Mucosa of stomach (tissue), 1 donor: ENCODE measurements at regions not wholly inside any gene's neighbourhood (a gene's known extent, or its start where the extent isn't known, plus 50 kb on each side); places are given as distances from the start of the nearest gene placed in this dataset.

Source experiments
- H3K27me3 ChIP-seq: one replicate; pipeline ENCODE4 v1.7.0; 2013; ENCODE audit warnings: mild to moderate bottlenecking, low read length; ENCODE audit not compliant: control insufficient read depth, insufficient read depth
- H3K36me3 ChIP-seq: one replicate; pipeline ENCODE4 v1.7.0; 2013; ENCODE audit warnings: low read length; ENCODE audit not compliant: control insufficient read depth, insufficient read depth
- H3K4me1 ChIP-seq: one replicate; pipeline ENCODE4 v1.7.0; 2013; ENCODE audit warnings: mild to moderate bottlenecking, low read length; ENCODE audit not compliant: control insufficient read depth, insufficient read depth
- H3K4me3 ChIP-seq: one replicate; pipeline ENCODE4 v1.7.0; 2013; ENCODE audit warnings: low read length
- H3K9ac ChIP-seq: one replicate; pipeline ENCODE4 v1.7.0; 2013; ENCODE audit warnings: mild to moderate bottlenecking, low read length, moderate library complexity
- H3K9me3 ChIP-seq: one replicate; pipeline ENCODE4 v1.7.0; 2013; ENCODE audit warnings: mild to moderate bottlenecking, low read length, moderate library complexity; ENCODE audit not compliant: control insufficient read depth
- donor health status: Pancreatic carcinoma.

DNA sequence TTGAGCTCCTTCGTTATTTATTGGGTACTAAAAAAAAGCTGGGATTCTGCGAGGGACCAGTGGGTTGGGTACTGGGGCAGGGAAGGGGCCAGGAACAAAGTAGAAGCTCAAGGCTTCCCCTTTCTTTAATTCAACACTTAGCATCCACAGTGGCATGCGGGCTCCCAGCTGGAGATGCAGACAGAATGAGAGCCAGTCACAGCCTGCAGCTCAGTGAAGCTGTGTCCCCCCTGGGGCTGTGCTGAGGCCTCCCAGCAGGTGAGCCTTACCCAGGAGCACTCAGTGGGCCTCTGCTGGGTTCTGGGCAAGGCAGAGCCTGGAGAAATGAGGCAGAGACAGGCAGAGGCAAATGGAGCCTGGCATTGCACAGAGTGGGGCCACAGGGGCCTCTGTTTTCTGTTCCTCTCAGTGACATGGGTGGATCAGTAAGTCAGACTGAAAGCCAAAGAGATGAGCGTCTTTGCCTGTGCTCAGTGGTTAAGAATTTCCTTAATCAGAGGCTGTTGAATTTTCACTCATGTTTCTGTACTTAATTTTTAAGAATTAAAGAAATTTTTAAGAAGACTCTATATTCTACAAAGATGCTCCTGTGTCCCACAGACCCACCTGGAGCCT is 181.4 kb upstream of the RBPJ start:
- Histone ChIP-seq H3K27me3 (no peaks in the 10 kb centered on the region), H3K9me3 (no peaks in the 10 kb centered on the region), H3K4me3 (no peak overlapping the region), H3K36me3 (no peaks in the 10 kb centered on the region), H3K4me1 (peaks cover 12% of the 10 kb centered on the region), H3K9ac (no peak overlapping the region)

DNA sequence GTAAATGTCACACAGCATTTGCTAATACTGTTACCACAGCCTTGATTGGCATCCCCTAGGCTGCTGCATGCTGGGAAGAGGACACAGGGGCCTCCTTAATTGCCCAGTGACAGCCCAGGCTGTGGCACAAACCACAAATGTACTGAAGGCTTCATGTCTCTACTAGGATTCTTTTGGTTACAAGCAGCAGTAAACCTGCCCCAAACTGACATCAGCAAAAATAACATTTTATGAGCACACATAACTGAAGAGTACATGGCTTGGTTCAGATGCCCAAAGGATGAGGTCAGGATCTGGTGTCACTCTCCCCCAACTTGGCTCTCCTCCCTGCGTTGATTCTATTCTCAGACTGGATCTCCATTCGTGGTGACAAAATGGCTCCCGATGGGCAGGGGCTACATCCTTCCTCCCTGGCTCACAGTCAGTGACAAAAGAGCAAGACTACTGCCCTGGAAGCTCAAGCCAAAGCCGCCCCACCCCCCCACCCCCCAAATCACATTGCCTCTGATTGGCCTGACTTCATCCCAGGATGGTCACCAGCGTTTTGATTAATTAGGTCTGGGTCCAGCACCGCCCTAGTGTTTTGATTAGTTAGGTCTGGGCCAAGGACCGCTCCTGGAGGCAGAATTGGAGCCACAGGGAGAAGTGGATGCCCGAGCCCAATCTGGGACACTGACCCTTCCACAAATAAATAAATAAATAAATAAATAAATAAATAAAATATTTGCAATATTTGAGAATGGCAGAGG is 180.5 kb upstream of the RBPJ start:
- no peaks in the 10 kb centered on the region for H3K36me3 ChIP-seq
- H3K9me3 ChIP-seq: no peaks in the 10 kb centered on the region
- H3K4me3 ChIP-seq: no peak overlapping the region
- no peak overlapping the region for H3K9ac ChIP-seq
- peaks cover 20% of the 10 kb centered on the region for H3K4me1 ChIP-seq
- no peaks in the 10 kb centered on the region for H3K27me3 ChIP-seq

DNA sequence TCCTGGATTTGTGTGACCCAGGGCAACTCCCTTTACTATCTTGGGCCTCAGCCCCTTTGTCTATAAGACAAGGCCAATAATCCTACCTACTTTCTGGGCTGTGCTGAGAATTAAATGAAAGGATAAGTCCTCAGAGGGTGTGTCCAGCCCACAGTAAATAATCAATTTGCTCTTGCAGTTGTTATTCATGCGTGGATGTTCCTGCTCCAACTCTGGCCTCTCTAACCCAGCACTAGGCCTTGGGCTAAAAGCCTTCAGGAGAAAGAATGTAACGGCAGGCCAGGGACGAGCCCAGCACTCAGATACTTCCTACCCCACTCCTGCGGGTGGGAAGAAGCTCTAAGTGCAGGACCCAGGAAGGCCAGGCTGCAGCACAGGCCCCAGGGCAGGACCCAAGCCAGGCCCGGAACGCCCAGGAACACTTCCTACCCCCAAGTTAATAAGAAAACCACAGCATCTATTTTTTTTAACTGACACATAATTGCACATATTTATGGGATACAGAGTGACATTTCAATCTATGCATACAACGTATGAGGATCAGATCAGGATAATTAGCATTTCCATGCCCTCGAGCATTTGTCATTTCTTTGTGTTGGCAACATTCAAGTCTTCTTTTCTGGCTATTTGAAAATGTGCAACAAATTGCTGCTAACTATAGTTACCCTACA is 179.6 kb upstream of the RBPJ start:
- no peaks in the 10 kb centered on the region for H3K9me3 ChIP-seq
- H3K36me3 ChIP-seq: no peaks in the 10 kb centered on the region
- H3K4me1 ChIP-seq: peaks cover 20% of the 10 kb centered on the region
- H3K27me3 ChIP-seq: no peaks in the 10 kb centered on the region
- no peak overlapping the region for H3K4me3 ChIP-seq
- H3K9ac ChIP-seq: no peak overlapping the region

DNA sequence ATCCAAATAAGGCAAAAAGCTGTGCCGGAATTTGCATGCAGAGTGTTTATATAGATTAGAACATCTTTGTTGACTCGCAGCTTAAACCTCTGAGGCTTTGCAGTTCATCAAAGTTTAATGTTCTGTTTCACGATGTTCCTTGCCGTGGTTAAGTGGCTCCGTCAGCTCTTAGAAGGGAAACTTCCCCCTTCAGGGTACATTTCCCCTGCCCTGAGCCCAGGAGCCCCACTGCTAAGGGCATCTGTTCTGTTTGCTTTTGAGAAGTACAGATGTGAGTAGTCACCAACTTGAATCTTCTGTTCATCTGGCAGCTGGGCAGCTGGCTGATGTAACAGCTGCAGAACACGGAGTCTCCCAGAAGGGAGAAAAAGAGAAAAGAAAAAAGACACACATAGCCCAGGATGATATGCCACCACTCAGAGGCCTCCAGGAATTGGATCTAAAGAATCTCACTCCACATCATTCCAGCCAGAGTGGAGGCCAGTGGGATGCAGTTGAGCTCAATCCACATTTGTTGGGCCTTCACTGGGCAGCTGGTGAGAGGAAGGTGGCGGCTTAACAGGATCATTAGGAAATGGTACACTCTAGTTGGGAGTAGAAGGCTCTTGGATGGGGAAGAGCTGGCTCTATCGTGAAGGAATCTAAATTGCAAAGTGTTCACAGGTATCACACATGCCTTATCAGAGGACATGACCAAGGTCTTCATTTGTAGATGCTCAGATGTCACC is 178.7 kb upstream of the RBPJ start:
- H3K4me1 ChIP-seq: peaks cover 20% of the 10 kb centered on the region
- H3K36me3 ChIP-seq: no peaks in the 10 kb centered on the region
- H3K4me3 ChIP-seq: no peak overlapping the region
- no peaks in the 10 kb centered on the region for H3K27me3 ChIP-seq
- H3K9ac ChIP-seq: no peak overlapping the region
- H3K9me3 ChIP-seq: no peaks in the 10 kb centered on the region

DNA sequence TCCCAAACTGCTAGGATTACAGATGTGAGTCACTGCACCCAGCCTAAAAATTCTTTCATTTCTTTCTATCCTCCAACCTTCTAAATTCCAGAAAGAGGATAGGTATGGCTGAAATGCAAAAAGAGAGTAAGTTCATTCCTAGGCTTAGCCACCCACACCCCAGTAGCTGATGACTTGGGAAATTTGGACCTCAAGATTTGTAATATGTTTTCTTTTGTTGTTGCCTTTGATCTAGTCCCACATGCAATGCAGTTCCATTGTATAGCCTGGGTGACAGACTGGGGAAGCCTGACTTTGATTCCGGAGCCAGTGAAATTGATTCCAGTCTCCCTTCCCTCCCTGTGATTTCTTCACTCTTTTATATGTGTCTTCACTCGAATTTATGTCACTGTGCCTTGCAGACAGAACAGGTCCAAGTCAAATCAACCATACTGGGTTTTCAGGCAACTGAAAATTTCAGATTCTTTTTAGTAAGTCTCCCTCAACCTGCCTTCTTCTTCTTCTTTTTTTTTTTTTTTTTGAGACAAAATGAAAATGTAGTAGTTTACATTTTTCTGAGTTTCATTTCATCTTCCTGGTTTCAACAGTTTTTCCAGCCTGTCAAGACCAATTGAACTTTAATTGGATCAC is 176.2 kb upstream of the RBPJ start:
- Histone ChIP-seq H3K9me3 (no peaks in the 10 kb centered on the region), H3K4me3 (no peak overlapping the region), H3K36me3 (no peaks in the 10 kb centered on the region), H3K9ac (no peak overlapping the region), H3K4me1 (peaks cover 20% of the 10 kb centered on the region), H3K27me3 (no peaks in the 10 kb centered on the region)

DNA sequence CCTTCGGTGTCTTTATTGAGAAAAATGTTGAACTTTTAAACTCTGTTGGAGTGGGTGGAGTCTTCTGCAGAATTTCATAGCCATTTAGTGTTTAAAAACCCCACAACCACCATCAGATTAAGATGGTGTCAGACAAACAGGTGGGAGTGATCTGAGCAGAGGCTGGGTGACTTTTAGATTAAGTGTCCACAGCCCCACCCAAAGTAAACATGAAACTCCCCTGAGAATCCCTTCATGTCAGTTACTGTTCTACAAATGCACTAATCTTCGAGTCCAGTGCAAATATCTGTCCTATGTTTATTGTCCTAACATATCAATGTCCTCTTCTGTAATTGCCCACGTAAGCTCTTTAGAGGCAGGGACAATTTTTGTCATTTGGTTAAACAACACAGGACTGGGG is 175.6 kb upstream of the RBPJ start:
- Histone ChIP-seq H3K36me3 (no peaks in the 10 kb centered on the region), H3K4me1 (peaks cover 20% of the 10 kb centered on the region), H3K9ac (no peak overlapping the region), H3K9me3 (no peaks in the 10 kb centered on the region), H3K4me3 (no peak overlapping the region), H3K27me3 (no peaks in the 10 kb centered on the region)

DNA sequence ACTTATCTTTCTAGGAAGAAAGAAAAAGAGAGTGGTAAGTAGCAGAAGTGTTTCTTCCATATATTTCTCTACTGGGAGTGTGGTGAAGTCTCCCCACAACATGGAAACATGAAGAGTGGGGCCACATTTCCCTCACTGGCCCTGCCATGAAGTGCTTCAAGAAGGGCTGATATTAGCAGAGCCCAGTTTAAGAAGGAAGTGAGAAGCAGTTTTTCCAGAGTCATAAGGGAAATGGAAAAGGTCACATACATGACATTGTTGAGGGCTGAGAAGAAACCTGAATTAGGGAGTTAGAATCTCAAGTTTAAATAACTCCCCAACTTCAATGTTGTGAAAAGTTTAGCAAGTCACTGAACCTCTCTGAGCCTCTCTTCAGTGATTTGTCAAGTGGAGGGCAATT is 171.9 kb upstream of the RBPJ start:
- Histone ChIP-seq H3K4me3 (no peak overlapping the region), H3K36me3 (no peaks in the 10 kb centered on the region), H3K4me1 (peaks cover 10% of the 10 kb centered on the region), H3K9ac (no peak overlapping the region), H3K9me3 (no peaks in the 10 kb centered on the region), H3K27me3 (no peaks in the 10 kb centered on the region)

DNA sequence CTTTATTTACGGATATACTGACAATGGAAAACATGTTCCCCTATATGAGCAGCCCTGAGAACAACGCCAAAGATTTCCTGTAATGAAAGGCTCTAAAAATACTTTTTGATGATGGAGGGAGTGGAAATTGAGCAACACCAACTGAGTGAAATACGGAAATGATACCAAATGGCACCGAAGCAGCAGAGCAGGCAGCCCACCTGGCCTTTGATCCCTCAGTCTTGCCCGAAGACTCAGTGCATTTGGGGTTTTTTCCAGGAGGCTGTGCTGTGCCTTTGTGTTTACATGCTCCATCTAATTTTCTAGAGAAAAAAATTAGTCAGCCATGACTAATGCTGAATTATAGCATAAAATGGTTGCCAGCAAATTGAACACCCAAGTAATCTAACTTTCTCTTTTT is 169.9 kb upstream of the RBPJ start:
- H3K9me3 ChIP-seq: no peaks in the 10 kb centered on the region
- H3K27me3 ChIP-seq: no peaks in the 10 kb centered on the region
- no peak overlapping the region for H3K4me3 ChIP-seq
- H3K36me3 ChIP-seq: no peaks in the 10 kb centered on the region
- no peak overlapping the region for H3K9ac ChIP-seq
- no peaks in the 10 kb centered on the region for H3K4me1 ChIP-seq

DNA sequence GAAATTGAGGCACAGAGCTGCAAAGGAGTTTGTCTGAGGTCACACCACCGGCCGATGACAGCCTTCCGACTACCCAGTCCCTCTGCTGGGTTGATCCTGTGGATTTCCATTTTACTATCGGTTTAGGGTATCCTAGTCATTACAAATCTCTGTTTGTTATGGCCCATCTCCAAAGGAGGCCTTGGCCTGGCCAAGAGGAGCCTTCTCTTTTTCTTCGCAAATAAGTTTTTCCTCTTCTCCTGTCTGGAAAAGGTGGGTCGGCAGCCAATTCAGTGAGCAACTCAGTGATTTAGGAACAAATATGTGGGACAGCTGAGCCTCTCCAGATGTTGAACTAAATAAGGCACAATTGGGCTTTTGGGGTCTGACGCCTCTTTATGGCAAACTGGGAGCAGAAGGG is 169.2 kb upstream of the RBPJ start:
- no peak overlapping the region for H3K4me3 ChIP-seq

DNA sequence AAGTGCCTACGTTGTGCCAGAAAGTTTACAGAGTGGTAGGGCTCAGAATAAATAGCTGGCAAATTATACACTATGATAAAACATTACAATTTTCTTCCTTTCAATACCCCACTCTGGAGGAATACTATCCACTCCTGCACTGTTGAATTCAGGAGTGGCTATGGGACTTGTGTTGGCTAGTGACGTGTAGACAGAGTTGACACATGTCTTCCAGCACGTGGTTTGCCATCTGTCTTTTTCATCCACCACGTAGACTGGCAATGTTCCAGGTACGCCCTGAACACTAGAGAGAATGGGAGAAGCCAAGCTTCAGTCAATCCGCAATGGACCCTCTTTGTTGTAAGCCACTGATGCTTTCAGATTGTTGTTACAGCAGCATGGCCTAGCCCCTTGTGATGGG is 168.8 kb upstream of the RBPJ start:
- Histone ChIP-seq H3K9me3 (no peaks in the 10 kb centered on the region), H3K4me3 (no peak overlapping the region), H3K9ac (no peak overlapping the region), H3K4me1 (no peaks in the 10 kb centered on the region), H3K27me3 (no peaks in the 10 kb centered on the region), H3K36me3 (no peaks in the 10 kb centered on the region)

More for the DNA sequence above, 169.2 kb upstream of the RBPJ start:
- H3K9ac ChIP-seq: no peak overlapping the region
- no peaks in the 10 kb centered on the region for H3K27me3 ChIP-seq
- no peaks in the 10 kb centered on the region for H3K36me3 ChIP-seq
- H3K9me3 ChIP-seq: no peaks in the 10 kb centered on the region
- no peaks in the 10 kb centered on the region for H3K4me1 ChIP-seq

DNA sequence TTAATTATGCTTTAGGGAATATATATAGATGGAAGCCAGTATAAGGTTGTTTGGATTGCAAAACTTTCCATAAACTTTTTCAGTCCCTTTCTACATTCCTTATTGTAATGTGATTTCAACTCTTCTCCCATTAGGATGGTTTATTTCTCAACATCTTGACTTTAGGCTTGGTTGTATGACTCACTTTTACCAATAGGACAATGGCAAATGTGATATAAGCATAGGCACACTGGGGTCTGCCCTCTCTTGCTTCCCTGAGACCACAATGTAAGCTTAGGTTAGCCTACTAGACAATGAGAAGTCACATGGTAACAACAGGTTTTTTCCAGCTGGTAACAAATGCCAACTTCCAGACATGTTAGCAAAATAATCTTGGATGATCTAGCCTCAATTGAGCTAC is 163.3 kb upstream of the RBPJ start:
- Histone ChIP-seq H3K9me3 (no peaks in the 10 kb centered on the region), H3K4me1 (no peaks in the 10 kb centered on the region), H3K36me3 (no peaks in the 10 kb centered on the region)

More for the DNA sequence above, 163.3 kb upstream of the RBPJ start:
- H3K4me3 ChIP-seq: no peak overlapping the region
- no peaks in the 10 kb centered on the region for H3K27me3 ChIP-seq
- no peak overlapping the region for H3K9ac ChIP-seq
